ENCODE measurements at regions not wholly inside any gene's neighbourhood (a gene's known extent, or its start where the extent isn't known, plus 50 kb on each side); places are given as distances from the start of the nearest gene placed in this dataset.

DNA sequence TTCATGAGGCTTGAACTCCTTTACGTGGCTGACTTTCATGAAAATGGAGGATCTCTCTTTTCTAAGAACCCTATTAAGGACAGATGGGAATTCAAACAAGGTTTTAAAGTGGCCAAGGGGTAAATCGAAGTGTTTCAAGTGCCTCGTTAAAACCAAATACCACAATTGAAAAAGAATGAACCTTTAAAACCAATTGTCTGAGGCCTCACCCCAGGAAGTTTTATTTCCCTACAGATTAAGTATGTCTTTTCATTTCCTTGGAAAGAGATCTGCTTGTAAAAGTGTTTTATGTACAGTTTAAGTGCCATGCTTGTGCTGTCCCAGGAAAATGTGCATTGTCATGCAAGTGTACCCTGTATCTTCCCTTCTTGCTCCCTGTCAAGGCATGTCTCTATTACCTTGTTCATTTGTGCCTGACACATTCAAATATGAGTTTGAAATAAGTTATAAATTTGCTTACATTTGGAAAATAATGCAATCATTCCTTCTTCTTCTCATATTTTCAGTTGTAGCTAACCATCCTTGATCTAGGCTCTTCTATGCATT is 138.7 kb downstream of the ZPLD1 start:
- no peak overlapping the region for H3K27ac Mint-ChIP-seq
- H3K36me3 Mint-ChIP-seq (ENCODE audit: low read depth): no peaks in the 10 kb centered on the region
- no peaks in the 10 kb centered on the region for H3K4me1 Mint-ChIP-seq (ENCODE audit: low read depth)
- intact Hi-C loops (cut with micrococcal nuclease): no loop called here
- no peak for DNase-seq (ENCODE audit: low spot score)
- no peak overlapping the region for H3K4me3 Mint-ChIP-seq
- no peaks in the 10 kb centered on the region for H3K9me3 Mint-ChIP-seq
- no peaks in the 10 kb centered on the region for H3K27me3 Mint-ChIP-seq (ENCODE audit: insufficient read depth)

GRCh38 chr3:102574355-102574754 is 139.5 kb downstream of the ZPLD1 start:
- Mint-ChIP-seq H3K27me3 (ENCODE audit: insufficient read depth) (no peaks in the 10 kb centered on the region), H3K4me1 (ENCODE audit: low read depth) (no peaks in the 10 kb centered on the region), H3K4me3 (no peak overlapping the region), H3K9me3 (no peaks in the 10 kb centered on the region), H3K36me3 (ENCODE audit: low read depth) (no peaks in the 10 kb centered on the region), H3K27ac (no peak overlapping the region)
- DNase-seq (ENCODE audit: low spot score): no peak
- intact Hi-C loops (cut with micrococcal nuclease): no loop called here

GRCh38 chr3:102576651-102577050 is 141.8 kb downstream of the ZPLD1 start:
- Mint-ChIP-seq H3K9me3 (no peaks in the 10 kb centered on the region), H3K4me3 (no peak overlapping the region), H3K36me3 (ENCODE audit: low read depth) (no peaks in the 10 kb centered on the region), H3K27ac (no peak overlapping the region), H3K27me3 (ENCODE audit: insufficient read depth) (no peaks in the 10 kb centered on the region), H3K4me1 (ENCODE audit: low read depth) (no peaks in the 10 kb centered on the region)
- no peak for DNase-seq (ENCODE audit: low spot score)
- intact Hi-C loops (cut with micrococcal nuclease): no loop called here

GRCh38 chr3:102577082-102577789 is 142.4 kb downstream of the ZPLD1 start:
- H3K4me3 Mint-ChIP-seq: no peak overlapping the region
- no peaks in the 10 kb centered on the region for H3K4me1 Mint-ChIP-seq (ENCODE audit: low read depth)
- no peaks in the 10 kb centered on the region for H3K27me3 Mint-ChIP-seq (ENCODE audit: insufficient read depth)
- H3K9me3 Mint-ChIP-seq: no peaks in the 10 kb centered on the region
- H3K36me3 Mint-ChIP-seq (ENCODE audit: low read depth): no peaks in the 10 kb centered on the region
- no peak overlapping the region for H3K27ac Mint-ChIP-seq
- intact Hi-C loops (cut with micrococcal nuclease): no loop called here
- DNase-seq (ENCODE audit: low spot score): no peak

- no peak for DNase-seq (ENCODE audit: low spot score)
- intact Hi-C loops (cut with micrococcal nuclease): no loop called here
- Mint-ChIP-seq H3K36me3 (ENCODE audit: low read depth) (no peaks in the 10 kb centered on the region), H3K27ac (no peak overlapping the region), H3K9me3 (no peaks in the 10 kb centered on the region), H3K4me1 (ENCODE audit: low read depth) (no peaks in the 10 kb centered on the region), H3K27me3 (ENCODE audit: insufficient read depth) (no peaks in the 10 kb centered on the region), H3K4me3 (no peak overlapping the region)
Observed at GRCh38 chr3:102580760-102581159, 145.9 kb downstream of the ZPLD1 start.

GRCh38 chr3:102586485-102586884 is 151.7 kb downstream of the ZPLD1 start:
- H3K27ac Mint-ChIP-seq: no peak overlapping the region
- H3K36me3 Mint-ChIP-seq (ENCODE audit: low read depth): no peaks in the 10 kb centered on the region
- no peaks in the 10 kb centered on the region for H3K27me3 Mint-ChIP-seq (ENCODE audit: insufficient read depth)
- intact Hi-C loops (cut with micrococcal nuclease): no loop called here
- H3K4me1 Mint-ChIP-seq (ENCODE audit: low read depth): no peaks in the 10 kb centered on the region
- no peak overlapping the region for H3K4me3 Mint-ChIP-seq
- no peak for DNase-seq (ENCODE audit: low spot score)
- H3K9me3 Mint-ChIP-seq: no peaks in the 10 kb centered on the region

DNA sequence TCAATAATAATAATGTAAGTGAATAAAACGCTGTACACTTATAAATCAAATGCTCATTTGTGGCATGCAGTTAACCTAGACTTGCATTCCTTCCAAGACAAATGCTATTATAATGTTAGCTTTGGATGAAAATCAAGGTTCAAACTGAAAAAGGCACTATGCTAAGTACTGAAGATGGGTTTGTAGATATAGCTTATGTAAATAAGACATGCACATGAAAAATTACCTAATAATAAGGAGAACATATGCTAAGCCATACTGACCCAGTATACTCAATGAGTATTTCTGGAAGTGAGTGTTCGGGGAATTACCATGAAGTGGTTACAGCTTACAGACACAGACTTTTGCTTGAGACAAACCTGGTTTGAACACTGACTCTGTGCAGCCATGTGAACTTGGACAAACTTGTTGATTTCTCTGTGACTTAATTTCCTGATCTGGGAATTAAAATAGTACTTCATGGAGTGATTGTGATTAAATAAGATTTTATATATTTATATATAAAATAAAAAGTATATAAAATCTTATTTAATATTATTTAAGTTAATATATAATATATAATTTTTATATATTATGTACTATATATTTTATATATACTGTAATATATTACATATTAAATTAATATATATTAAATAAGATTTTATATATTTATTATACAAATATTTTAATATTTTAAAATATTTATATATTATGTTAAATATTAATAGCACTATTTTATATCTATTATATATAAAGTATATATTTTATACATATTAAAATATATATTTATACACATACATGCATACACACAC is 159.2 kb downstream of the ZPLD1 start:
- no peaks in the 10 kb centered on the region for H3K4me1 Mint-ChIP-seq (ENCODE audit: low read depth)
- no peaks in the 10 kb centered on the region for H3K36me3 Mint-ChIP-seq (ENCODE audit: low read depth)
- no peaks in the 10 kb centered on the region for H3K9me3 Mint-ChIP-seq
- H3K4me3 Mint-ChIP-seq: no peak overlapping the region
- no peak for DNase-seq (ENCODE audit: low spot score)
- H3K27me3 Mint-ChIP-seq (ENCODE audit: insufficient read depth): peaks cover 7% of the 10 kb centered on the region
- H3K27ac Mint-ChIP-seq: no peak overlapping the region
- intact Hi-C loops (cut with micrococcal nuclease): no loop called here

DNA sequence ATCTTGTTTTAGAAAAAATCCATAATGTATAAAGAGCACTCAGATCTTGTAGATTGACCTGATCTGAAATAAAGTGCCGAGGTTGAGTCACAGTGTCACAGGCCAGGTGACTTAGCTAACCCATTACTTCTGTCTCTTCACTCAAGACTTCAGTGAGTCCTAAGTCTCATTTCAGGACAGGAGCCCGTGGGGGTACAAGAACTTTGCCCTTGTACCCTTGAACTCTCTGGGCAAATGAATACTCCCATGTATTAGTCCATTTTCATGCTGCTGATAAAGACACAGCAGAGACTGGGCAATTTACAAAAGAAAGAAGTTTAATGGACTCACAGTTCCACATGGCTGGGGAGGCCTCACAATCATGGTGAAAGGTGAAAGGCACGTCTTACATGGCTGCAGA is 160.2 kb downstream of the ZPLD1 start:
- intact Hi-C loops (cut with micrococcal nuclease): no loop called here

GRCh38 chr3:102599819-102600576 is 165.2 kb downstream of the ZPLD1 start:
- DNase-seq (ENCODE audit: low spot score): no peak

More for the DNA sequence above, 160.2 kb downstream of the ZPLD1 start:
- H3K27ac Mint-ChIP-seq: no peak overlapping the region
- no peaks in the 10 kb centered on the region for H3K9me3 Mint-ChIP-seq
- no peak for DNase-seq (ENCODE audit: low spot score)
- no peak overlapping the region for H3K4me3 Mint-ChIP-seq
- H3K36me3 Mint-ChIP-seq (ENCODE audit: low read depth): no peaks in the 10 kb centered on the region
- H3K4me1 Mint-ChIP-seq (ENCODE audit: low read depth): no peaks in the 10 kb centered on the region
- H3K27me3 Mint-ChIP-seq (ENCODE audit: insufficient read depth): peaks cover 7% of the 10 kb centered on the region

GRCh38 chr3:102605153-102605552 is 170.3 kb downstream of the ZPLD1 start:
- H3K4me3 Mint-ChIP-seq: no peak overlapping the region
- no peaks in the 10 kb centered on the region for H3K36me3 Mint-ChIP-seq (ENCODE audit: low read depth)
- peaks cover 2% of the 10 kb centered on the region for H3K27me3 Mint-ChIP-seq (ENCODE audit: insufficient read depth)
- H3K9me3 Mint-ChIP-seq: no peaks in the 10 kb centered on the region
- H3K4me1 Mint-ChIP-seq (ENCODE audit: low read depth): no peaks in the 10 kb centered on the region
- no peak for DNase-seq (ENCODE audit: low spot score)
- no peak overlapping the region for H3K27ac Mint-ChIP-seq
- intact Hi-C loops (cut with micrococcal nuclease): no loop called here

More at GRCh38 chr3:102599819-102600576, 165.2 kb downstream of the ZPLD1 start:
- Mint-ChIP-seq H3K4me3 (no peak overlapping the region), H3K9me3 (no peaks in the 10 kb centered on the region), H3K27me3 (ENCODE audit: insufficient read depth) (peaks cover 9% of the 10 kb centered on the region), H3K4me1 (ENCODE audit: low read depth) (no peaks in the 10 kb centered on the region), H3K36me3 (ENCODE audit: low read depth) (no peaks in the 10 kb centered on the region), H3K27ac (no peak overlapping the region)
- intact Hi-C loops (cut with micrococcal nuclease): no loop called here

DNA sequence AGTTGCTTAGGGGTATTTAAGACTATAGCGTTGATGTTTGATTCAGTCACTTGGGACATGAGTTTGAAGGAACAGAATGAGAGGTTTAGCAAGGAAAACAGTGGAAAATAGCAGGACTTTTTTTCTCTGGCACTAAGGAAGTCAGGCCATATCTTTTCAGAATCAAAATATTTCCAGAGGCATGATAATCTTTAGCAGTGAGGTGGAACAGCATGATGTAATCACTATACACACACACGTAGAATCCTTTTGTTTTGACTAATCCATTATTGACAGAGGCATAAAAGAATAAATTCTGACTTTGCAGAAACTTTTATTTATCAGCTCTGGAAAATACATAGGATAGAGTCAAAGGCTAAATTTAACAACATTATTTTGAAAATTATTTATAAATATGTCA is 174.1 kb downstream of the ZPLD1 start:
- DNase-seq (ENCODE audit: low spot score): no peak
- no peaks in the 10 kb centered on the region for H3K36me3 Mint-ChIP-seq (ENCODE audit: low read depth)
- no peak overlapping the region for H3K4me3 Mint-ChIP-seq
- peaks cover 2% of the 10 kb centered on the region for H3K27me3 Mint-ChIP-seq (ENCODE audit: insufficient read depth)
- no peaks in the 10 kb centered on the region for H3K9me3 Mint-ChIP-seq
- intact Hi-C loops (cut with micrococcal nuclease): no loop called here
- H3K4me1 Mint-ChIP-seq (ENCODE audit: low read depth): no peaks in the 10 kb centered on the region
- H3K27ac Mint-ChIP-seq: no peak overlapping the region

GRCh38 chr3:102614021-102614569 is 179.3 kb downstream of the ZPLD1 start:
- Mint-ChIP-seq H3K4me3 (no peak overlapping the region), H3K27ac (no peak overlapping the region), H3K9me3 (no peaks in the 10 kb centered on the region), H3K4me1 (ENCODE audit: low read depth) (no peaks in the 10 kb centered on the region), H3K27me3 (ENCODE audit: insufficient read depth) (peaks cover 1% of the 10 kb centered on the region), H3K36me3 (ENCODE audit: low read depth) (no peaks in the 10 kb centered on the region)
- DNase-seq (ENCODE audit: low spot score): no peak
- intact Hi-C loops (cut with micrococcal nuclease): no loop called here
